Astrocyte (in vitro differentiated cells and primary cell): ENCODE measurements at regions not wholly inside any gene's neighbourhood (a gene's known extent, or its start where the extent isn't known, plus 50 kb on each side); places are given as distances from the start of the nearest gene placed in this dataset.

ENCODE experiments used
- EZH2 ChIP-seq: IDR thresholded peaks from 2 replicates; pipeline ENCODE4 v1.6.1; 2012; ENCODE audit warnings: mild to moderate bottlenecking, low read length, inconsistent platforms; ENCODE audit not compliant: insufficient read depth
- TF ChIP-seq, protein P1 (sequence below): IDR thresholded peaks from 2 replicates; pipeline ENCODE4 v1.5.1; 2011; ENCODE audit warnings: low read depth, mild to moderate bottlenecking, inconsistent platforms, low read length, moderate library complexity; ENCODE audit not compliant: insufficient read depth

DNA sequence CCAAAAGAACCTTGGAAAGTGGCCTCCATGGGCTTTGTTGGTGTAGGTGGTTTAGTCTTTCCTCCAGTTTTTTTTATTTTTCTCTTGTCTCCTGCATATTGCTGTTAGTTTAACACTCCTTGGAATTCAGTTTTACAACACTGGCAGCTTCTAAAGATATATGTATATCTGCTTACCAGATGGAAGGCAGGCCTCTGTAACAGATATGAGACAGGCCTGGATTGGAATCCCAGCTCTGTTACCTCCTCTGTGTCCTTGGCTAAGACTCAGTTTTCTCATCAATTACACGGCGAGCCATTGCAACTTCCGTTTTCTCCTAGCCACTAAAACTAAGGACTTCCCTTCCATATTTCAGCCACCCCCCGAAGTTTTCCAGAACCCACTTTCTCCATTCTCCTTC lies 133.4 kb upstream of the SMAD1 start:
- TF ChIP-seq, protein P1, sequence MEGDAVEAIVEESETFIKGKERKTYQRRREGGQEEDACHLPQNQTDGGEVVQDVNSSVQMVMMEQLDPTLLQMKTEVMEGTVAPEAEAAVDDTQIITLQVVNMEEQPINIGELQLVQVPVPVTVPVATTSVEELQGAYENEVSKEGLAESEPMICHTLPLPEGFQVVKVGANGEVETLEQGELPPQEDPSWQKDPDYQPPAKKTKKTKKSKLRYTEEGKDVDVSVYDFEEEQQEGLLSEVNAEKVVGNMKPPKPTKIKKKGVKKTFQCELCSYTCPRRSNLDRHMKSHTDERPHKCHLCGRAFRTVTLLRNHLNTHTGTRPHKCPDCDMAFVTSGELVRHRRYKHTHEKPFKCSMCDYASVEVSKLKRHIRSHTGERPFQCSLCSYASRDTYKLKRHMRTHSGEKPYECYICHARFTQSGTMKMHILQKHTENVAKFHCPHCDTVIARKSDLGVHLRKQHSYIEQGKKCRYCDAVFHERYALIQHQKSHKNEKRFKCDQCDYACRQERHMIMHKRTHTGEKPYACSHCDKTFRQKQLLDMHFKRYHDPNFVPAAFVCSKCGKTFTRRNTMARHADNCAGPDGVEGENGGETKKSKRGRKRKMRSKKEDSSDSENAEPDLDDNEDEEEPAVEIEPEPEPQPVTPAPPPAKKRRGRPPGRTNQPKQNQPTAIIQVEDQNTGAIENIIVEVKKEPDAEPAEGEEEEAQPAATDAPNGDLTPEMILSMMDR, result no peak
- TF ChIP-seq EZH2, result no peak
